Posterior cingulate gyrus (tissue), 11 donors: ENCODE measurements at regions not wholly inside any gene's neighbourhood (a gene's known extent, or its start where the extent isn't known, plus 50 kb on each side); places are given as distances from the start of the nearest gene placed in this dataset.

Experiments
- DNase-seq, 10 donors: peaks; one replicate each; pipeline versions ENCODE4 v3.0.0 to v3.0.0-alpha.2; 2020 to 2021; ENCODE audit warnings: mixed read lengths in 3 of 10
- intact Hi-C: fragments of 100-400 bp; cut with DNase I; formaldehyde crosslinking; loops from one replicate; pipeline ENCODE4 v1.15.1; 2023

GRCh38 chr7:24466168-24466768 lies 107.0 kb upstream of the PALS2 start:
- DNase-seq: no peak
- intact Hi-C loops: no loop called here

- intact Hi-C loops: no loop called here
- DNase-seq: no peak
Observed at GRCh38 chr7:24469118-24469517, 104.1 kb upstream of the PALS2 start.

GRCh38 chr7:24472093-24472492 lies 101.2 kb upstream of the PALS2 start:
- DNase-seq: no peak
- intact Hi-C loops: no loop called here

- intact Hi-C loops: no loop called here
Observed at GRCh38 chr7:24475166-24475961, 97.9 kb upstream of the PALS2 start.

GRCh38 chr7:24476227-24476626 lies 97.0 kb upstream of the PALS2 start:
- intact Hi-C loops: no loop called here
- no peak for DNase-seq

More at GRCh38 chr7:24475166-24475961, 97.9 kb upstream of the PALS2 start:
- DNase-seq: no peak

- no peak for DNase-seq
- intact Hi-C loops: no loop called here
Observed at GRCh38 chr7:24477398-24478136, 95.7 kb upstream of the PALS2 start.

- intact Hi-C loops: no loop called here
- DNase-seq: no peak
Observed at GRCh38 chr7:24478137-24478655, 95.1 kb upstream of the PALS2 start.

GRCh38 chr7:24480501-24480900 lies 92.8 kb upstream of the PALS2 start:
- no peak for DNase-seq
- intact Hi-C loops: no loop called here

GRCh38 chr7:24483804-24484203 lies 89.4 kb upstream of the PALS2 start:
- intact Hi-C loops: no loop called here

GRCh38 chr7:24492576-24492975 lies 80.7 kb upstream of the PALS2 start:
- no peak for DNase-seq
- intact Hi-C loops: no loop called here

More at GRCh38 chr7:24483804-24484203, 89.4 kb upstream of the PALS2 start:
- DNase-seq: no peak

GRCh38 chr7:24494832-24495231 lies 78.4 kb upstream of the PALS2 start:
- intact Hi-C loops: no loop called here
- DNase-seq: no peak

GRCh38 chr7:24496036-24496435 lies 77.2 kb upstream of the PALS2 start:
- intact Hi-C loops: no loop called here
- no peak for DNase-seq

GRCh38 chr7:24498439-24498838 lies 74.8 kb upstream of the PALS2 start:
- intact Hi-C loops: no loop called here
- no peak for DNase-seq

GRCh38 chr7:24499871-24500270 lies 73.4 kb upstream of the PALS2 start:
- no peak for DNase-seq
- intact Hi-C loops: no loop called here

GRCh38 chr7:24500599-24500998 lies 72.7 kb upstream of the PALS2 start:
- DNase-seq: no peak
- intact Hi-C loops: no loop called here

- peak in 1 of 10 donors; percentile 12 for DNase-seq
- intact Hi-C loops: no loop called here
Observed at GRCh38 chr7:24501009-24501408, 72.2 kb upstream of the PALS2 start.

- intact Hi-C loops: no loop called here
- no peak for DNase-seq
Observed at GRCh38 chr7:24501443-24502134, 71.7 kb upstream of the PALS2 start.

- DNase-seq: no peak
- intact Hi-C loops: no loop called here
Observed at GRCh38 chr7:24502135-24502488, 71.1 kb upstream of the PALS2 start.

GRCh38 chr7:24503506-24503905 lies 69.7 kb upstream of the PALS2 start:
- intact Hi-C loops: no loop called here
- no peak for DNase-seq

- DNase-seq: no peak
- intact Hi-C loops: no loop called here
Observed at GRCh38 chr7:24504040-24504439, 69.2 kb upstream of the PALS2 start.

GRCh38 chr7:24504836-24505235 lies 68.4 kb upstream of the PALS2 start:
- no peak for DNase-seq
- intact Hi-C loops: no loop called here
